H1 (cell line): ENCODE measurements at regions not wholly inside any gene's neighbourhood (a gene's known extent, or its start where the extent isn't known, plus 50 kb on each side); places are given as distances from the start of the nearest gene placed in this dataset.

Experiments
- CTCF ChIA-PET: fragments of 300-600 bp; sonication (Branson Sonifier 250); formaldehyde crosslinking; loops from one replicate; lab custom pipeline; 2021; ENCODE audit not compliant: partially characterized antibody; lab: Charles Lee
- POLR2A ChIA-PET: fragments of 300-600 bp; sonication (Branson Sonifier 250); formaldehyde crosslinking; loops from one replicate; lab custom pipeline; 2021; ENCODE audit warnings: inconsistent platforms; ENCODE audit not compliant: partially characterized antibody; lab: Charles Lee
- DNase-seq, 2 experiments: peaks; one replicate each; pipeline versions ENCODE4 v3.0.0 to v3.0.0-alpha.2; 2010 to 2022; ENCODE audit warnings: low spot score in 2 of 2, low read depth in 1 of 2, mixed read lengths in 1 of 2
- FAIRE-seq: peaks from 2 replicates; lab custom pipeline; 2011; peaks lifted over from hg19 to GRCh38; lab: Jason Lieb, UNC
- H2AFZ ChIP-seq: 2 replicates; pipeline ENCODE4 v1.8.1; 2012; ENCODE audit warnings: low read length, inconsistent platforms
- H2AK5ac ChIP-seq: 2 replicates; pipeline ENCODE4 v1.6.1; 2013; ENCODE audit warnings: low read depth, low read length
- H2BK120ac ChIP-seq: replicated peaks from 2 replicates; pipeline ENCODE3; 2013; ENCODE audit warnings: low read depth, low read length, inconsistent platforms
- H2BK12ac ChIP-seq: 2 replicates; pipeline ENCODE4 v1.6.1; 2013; ENCODE audit warnings: low read depth, low read length
- H2BK15ac ChIP-seq: 2 replicates; pipeline ENCODE4 v1.6.1; 2013; ENCODE audit warnings: low read length
- H2BK20ac ChIP-seq: 2 replicates; pipeline ENCODE4 v1.6.1; 2013; ENCODE audit warnings: low read length
- H2BK5ac ChIP-seq: 2 replicates; pipeline ENCODE4 v1.6.1; 2013; ENCODE audit warnings: low read depth, low read length
- H3K14ac ChIP-seq: 2 replicates; pipeline ENCODE4 v1.6.1; 2013; ENCODE audit warnings: inconsistent platforms; ENCODE audit not compliant: insufficient read length
- H3K18ac ChIP-seq: 2 replicates; pipeline ENCODE4 v1.6.1; 2013; ENCODE audit warnings: low read length; ENCODE audit errors: extremely low read depth
- H3K23ac ChIP-seq: 2 replicates; pipeline ENCODE4 v1.6.1; 2013; ENCODE audit warnings: inconsistent platforms; ENCODE audit not compliant: insufficient read length
- H3K23me2 ChIP-seq: 2 replicates; pipeline ENCODE4 v1.6.1; 2013; ENCODE audit warnings: low read depth, low read length
- H3K27ac ChIP-seq: 2 replicates; pipeline ENCODE4 v1.6.1; 2011; ENCODE audit warnings: low read depth, low read length, inconsistent platforms
- H3K27me3 ChIP-seq, 4 experiments: replicated peaks in 1 of 4; 1 replicate in 1 of 4; 2 replicates in 3 of 4; pipeline versions ENCODE4 v1.6.1 to v1.8.1; 2011 to 2013; ENCODE audit warnings: low read length in 3 of 4, mild to moderate bottlenecking in 3 of 4, inconsistent platforms in 2 of 4, mixed read lengths in 2 of 4, moderate library complexity in 1 of 4; ENCODE audit not compliant: control insufficient read depth in 3 of 4, insufficient read depth in 3 of 4; ENCODE audit errors: extremely low read depth in 1 of 4
- H3K36me3 ChIP-seq, 4 experiments: 2 replicates each; pipeline versions ENCODE4 v1.6.1 to v1.8.1; 2011 to 2013; ENCODE audit warnings: mild to moderate bottlenecking in 4 of 4, low read length in 3 of 4, moderate library complexity in 2 of 4, control low read depth in 1 of 4, inconsistent platforms in 1 of 4; ENCODE audit not compliant: insufficient read depth in 4 of 4, control insufficient read depth in 2 of 4
- H3K4ac ChIP-seq: replicated peaks from 2 replicates; pipeline ENCODE3; 2013; ENCODE audit warnings: low read length, low read depth, mixed read lengths, inconsistent platforms; ENCODE audit not compliant: insufficient read length
- H3K4me1 ChIP-seq, 4 experiments: replicated peaks in 1 of 4; 1 replicate in 1 of 4; 2 replicates in 3 of 4; pipeline versions ENCODE4 v1.6.1 to v1.8.1; 2011 to 2013; ENCODE audit warnings: low read length in 3 of 4, inconsistent platforms in 2 of 4, mixed read lengths in 1 of 4; ENCODE audit not compliant: insufficient read depth in 4 of 4, control insufficient read depth in 3 of 4
- H3K4me2 ChIP-seq, 2 experiments: 2 replicates each; pipeline versions ENCODE4 v1.6.1 to v1.8.1; 2011 to 2013; ENCODE audit warnings: low read depth in 2 of 2, low read length in 2 of 2, control low read depth in 1 of 2, inconsistent platforms in 1 of 2, mild to moderate bottlenecking in 1 of 2; ENCODE audit not compliant: insufficient read depth in 1 of 2
- H3K4me3 ChIP-seq, 4 experiments: fragments of 200-600, 300-600 bp in 1 of 4; sonication (generic), shearing (Covaris generic), sonication (Bioruptor Twin) in 1 of 4; 2 replicates each; pipeline versions ENCODE4 v1.5.1 to v1.8.1; 2011 to 2016; ENCODE audit warnings: low read length in 4 of 4, low read depth in 3 of 4, control low read depth in 2 of 4, inconsistent platforms in 2 of 4, mild to moderate bottlenecking in 2 of 4, mixed read lengths in 1 of 4, moderate library complexity in 1 of 4; ENCODE audit not compliant: insufficient read depth in 2 of 4; ENCODE audit errors: extremely low read depth in 1 of 4
- H3K56ac ChIP-seq: replicated peaks from 2 replicates; pipeline ENCODE3; 2013; ENCODE audit warnings: low read depth, mild to moderate bottlenecking, mixed read lengths, low read length, inconsistent platforms; ENCODE audit not compliant: insufficient read length
- H3K79me1 ChIP-seq: 2 replicates; pipeline ENCODE4 v1.6.1; 2013; ENCODE audit warnings: low read depth, low read length, control low read depth
- H3K79me2 ChIP-seq, 2 experiments: 2 replicates each; pipeline versions ENCODE4 v1.6.1 to v1.8.1; 2012 to 2013; ENCODE audit warnings: low read length in 2 of 2, mild to moderate bottlenecking in 2 of 2, inconsistent platforms in 1 of 2; ENCODE audit not compliant: insufficient read depth in 2 of 2, control insufficient read depth in 1 of 2
- H3K9ac ChIP-seq, 4 experiments: replicated peaks in 1 of 4; 1 replicate in 1 of 4; 2 replicates in 3 of 4; pipeline versions ENCODE4 v1.6.1 to v1.8.1; 2011 to 2013; ENCODE audit warnings: low read depth in 3 of 4, low read length in 3 of 4, control low read depth in 2 of 4, mild to moderate bottlenecking in 2 of 4, moderate library complexity in 2 of 4, inconsistent platforms in 1 of 4; ENCODE audit errors: extremely low read depth in 1 of 4
- H3K9me3 ChIP-seq, 2 experiments: 2 replicates each; pipeline versions ENCODE4 v1.6.1 to v1.8.1; 2012 to 2013; ENCODE audit warnings: mild to moderate bottlenecking in 2 of 2, moderate library complexity in 2 of 2, control low read depth in 1 of 2, inconsistent platforms in 1 of 2, low read depth in 1 of 2, low read length in 1 of 2, mixed read lengths in 1 of 2; ENCODE audit not compliant: insufficient read depth in 2 of 2
- H4K20me1 ChIP-seq, 2 experiments: replicated peaks in 1 of 2; 2 replicates each; pipeline versions ENCODE3 to v1.8.1; 2011 to 2013; ENCODE audit warnings: inconsistent platforms in 2 of 2, low read length in 2 of 2, mild to moderate bottlenecking in 1 of 2; ENCODE audit not compliant: insufficient read depth in 2 of 2, control insufficient read depth in 1 of 2
- H4K5ac ChIP-seq: 2 replicates; pipeline ENCODE4 v1.6.1; 2013; ENCODE audit warnings: low read length, low read depth, mixed read lengths, inconsistent platforms; ENCODE audit not compliant: insufficient read length
- H4K8ac ChIP-seq: 2 replicates; pipeline ENCODE4 v1.8.0; 2013; ENCODE audit warnings: mild to moderate bottlenecking, moderate library complexity, low read length, inconsistent platforms; ENCODE audit not compliant: insufficient read depth; ENCODE audit errors: extremely low read depth
- H4K91ac ChIP-seq: replicated peaks from 2 replicates; pipeline ENCODE3; 2013; ENCODE audit warnings: low read length, mixed read lengths, inconsistent platforms; ENCODE audit not compliant: insufficient read length
- BCL11A ChIP-seq, 2 experiments: IDR thresholded peaks; one replicate each; pipeline ENCODE4 v1.6.1; 2011; ENCODE audit warnings: low read depth in 2 of 2, low read length in 2 of 2, mild to moderate bottlenecking in 2 of 2
- BRCA1 ChIP-seq: IDR thresholded peaks from 2 replicates; pipeline ENCODE4 v1.6.1; 2012; ENCODE audit warnings: low read depth, low read length, improper control_type of control experiment
- CHD1 ChIP-seq: IDR thresholded peaks from 2 replicates; pipeline ENCODE4 v1.6.1; 2012; ENCODE audit warnings: low read depth, low read length, improper control_type of control experiment
- EZH2 ChIP-seq: fragments of 200-600 bp; sonication (generic); IDR thresholded peaks from 2 replicates; pipeline ENCODE4 v1.7.1; 2012; ENCODE audit warnings: low read depth, mild to moderate bottlenecking, moderate library complexity, low read length, inconsistent platforms; ENCODE audit not compliant: severe bottlenecking
- GTF2F1 ChIP-seq: IDR thresholded peaks from 2 replicates; pipeline ENCODE4 v1.6.1; 2012; ENCODE audit warnings: low read depth, low read length, improper control_type of control experiment, borderline replicate concordance
- HDAC2 ChIP-seq, 2 experiments: fragments of 300-600 bp in 1 of 2; sonication (generic) in 1 of 2; IDR thresholded peaks; 2 replicates each; pipeline ENCODE4 v1.6.1; 2011 to 2012; ENCODE audit warnings: low read depth in 2 of 2, low read length in 2 of 2, mild to moderate bottlenecking in 2 of 2, moderate library complexity in 2 of 2, borderline replicate concordance in 1 of 2, inconsistent platforms in 1 of 2
- MAFK ChIP-seq: IDR thresholded peaks from 2 replicates; pipeline ENCODE4 v1.6.1; 2012; ENCODE audit warnings: low read depth, mild to moderate bottlenecking, improper control_type of control experiment, low read length
- MAX ChIP-seq: IDR thresholded peaks from 2 replicates; pipeline ENCODE4 v1.6.1; 2012; ENCODE audit warnings: inconsistent platforms
- NRF1 ChIP-seq: IDR thresholded peaks from 2 replicates; pipeline ENCODE4 v1.6.1; 2011; ENCODE audit warnings: mild to moderate bottlenecking, low read depth, low read length, improper control_type of control experiment
- RBBP5 ChIP-seq: IDR thresholded peaks from 2 replicates; pipeline ENCODE4 v1.7.1; 2012; ENCODE audit warnings: low read depth, mild to moderate bottlenecking, inconsistent platforms, low read length, moderate library complexity, borderline replicate concordance
- SP4 ChIP-seq: IDR thresholded peaks from 2 replicates; pipeline ENCODE4 v1.6.1; 2012; ENCODE audit warnings: low read length, inconsistent platforms
- TAF1 ChIP-seq: IDR thresholded peaks from 2 replicates; pipeline ENCODE4 v1.6.1; 2011; ENCODE audit warnings: mild to moderate bottlenecking, low read depth, low read length
- ZNF274 ChIP-seq: IDR thresholded peaks from 2 replicates; pipeline ENCODE4 v1.7.0; 2012; ENCODE audit warnings: low read length, borderline replicate concordance; ENCODE audit errors: extremely low read depth
- WGBS, 2 experiments: shearing (Covaris generic) in 1 of 2; methylation state at CpG; one replicate each; pipeline versions ENCODE4 v1.1.6 to v1.1.7; 2013 to 2015; ENCODE audit warnings: low lambda C conversion rate in 2 of 2, mixed read lengths in 2 of 2, inconsistent platforms in 1 of 2, low coverage in 1 of 2, missing lambda C conversion rate in 1 of 2; ENCODE audit not compliant: insufficient replicate concordance in 2 of 2, insufficient coverage in 1 of 2, insufficient read length in 1 of 2; ENCODE audit errors: extremely low coverage in 1 of 2, missing lambda C conversion rate in 1 of 2; 5-methylcytosine and 5-hydroxymethylcytosine counted together

- no peak overlapping the region for H4K5ac ChIP-seq
- H3K9ac ChIP-seq: no peak overlapping the region
- no peak overlapping the region for H2BK20ac ChIP-seq
- no peaks in the 10 kb centered on the region for H3K23me2 ChIP-seq
- no peak overlapping the region for H3K18ac ChIP-seq
- H3K79me1 ChIP-seq: no peaks in the 10 kb centered on the region
- POLR2A ChIA-PET: no interaction called here
- no peaks in the 10 kb centered on the region for H3K9me3 ChIP-seq
- no peaks in the 10 kb centered on the region for H3K36me3 ChIP-seq
- 86% methylated on average over 2 of the region's 2 CpGs; no CpG with 5 or more reads in 1 of the 2 experiments for WGBS, 2 experiments
- no peak overlapping the region for H3K4me2 ChIP-seq
- FAIRE-seq (no peak), DNase-seq (no peak)
- no peak overlapping the region for H3K27ac ChIP-seq
- H3K4me1 ChIP-seq: no peaks in the 10 kb centered on the region
- no peak overlapping the region for H3K23ac ChIP-seq
- no peak overlapping the region for H3K56ac ChIP-seq
- no peak overlapping the region for H2BK120ac ChIP-seq
- no peak overlapping the region for H2BK5ac ChIP-seq
- no peak overlapping the region for H3K14ac ChIP-seq
- H3K4me3 ChIP-seq: no peak overlapping the region
- no peak overlapping the region for H2BK12ac ChIP-seq
- H4K20me1 ChIP-seq: no peaks in the 10 kb centered on the region
- no peak overlapping the region for H2AFZ ChIP-seq
- no peak overlapping the region for H2AK5ac ChIP-seq
- peaks cover 14 to 29% (median 22%) of the 10 kb centered on the region in 4 experiments for H3K27me3 ChIP-seq
- CTCF ChIA-PET: no interaction called here
- no peaks in the 10 kb centered on the region for H3K79me2 ChIP-seq
- H2BK15ac ChIP-seq: no peak overlapping the region
- no peak for TF ChIP-seq ZNF274
- no peak for TF ChIP-seq BCL11A (IDR thresholded peaks at IDR 0.05; ENCODE audit: low read depth in 2 of 2, low read length in 2 of 2)
- no peak for TF ChIP-seq MAFK
- TF ChIP-seq BRCA1: no peak
- no peak for TF ChIP-seq EZH2
- TF ChIP-seq SP4: no peak
- TF ChIP-seq RBBP5: no peak
- TF ChIP-seq NRF1: no peak
- no peak for TF ChIP-seq CHD1
- no peak for TF ChIP-seq MAX
- no peak for TF ChIP-seq TAF1
- TF ChIP-seq GTF2F1: no peak
- no peak for TF ChIP-seq HDAC2 (IDR thresholded peaks at IDR 0.05; ENCODE audit: borderline replicate concordance in 1 of 2, low read depth in 2 of 2, low read length in 2 of 2)
- H3K4ac ChIP-seq: no peak overlapping the region
- no peak overlapping the region for H4K91ac ChIP-seq
- H4K8ac ChIP-seq: no peak overlapping the region
Observed at GRCh38 chrY:7826533-7826932, 915.0 kb upstream of the AMELY start.
